GM12878 (cell line): ENCODE measurements at regions not wholly inside any gene's neighbourhood (a gene's known extent, or its start where the extent isn't known, plus 50 kb on each side); places are given as distances from the start of the nearest gene placed in this dataset.

Experiments used
- BHLHE40 ChIP-seq, 2 experiments: fragments of 450-650 bp in 1 of 2; IDR thresholded peaks; 2 replicates each; pipeline ENCODE4 v1.6.1; 2011 to 2017; ENCODE audit warnings: low read depth in 2 of 2, borderline replicate concordance in 1 of 2, improper control_type of control experiment in 1 of 2, low read length in 1 of 2, mild to moderate bottlenecking in 1 of 2
- CREB1 ChIP-seq: IDR thresholded peaks from 2 replicates; pipeline ENCODE4 v1.6.1; 2012; ENCODE audit warnings: low read depth, mild to moderate bottlenecking, inconsistent platforms
- POLR2A ChIP-seq: IDR thresholded peaks from 2 replicates; pipeline ENCODE4 v1.6.1; 2011; ENCODE audit warnings: low read depth, mild to moderate bottlenecking, low read length
- TF ChIP-seq, protein P1 (sequence below), 3 experiments: IDR thresholded peaks in 2 of 3; conservative IDR thresholded peaks in 1 of 3; 2 replicates each; pipeline ENCODE4 v1.5.1; 2011; ENCODE audit warnings: low read depth in 3 of 3, low read length in 3 of 3, mild to moderate bottlenecking in 3 of 3, control low read depth in 2 of 3, moderate library complexity in 2 of 3, inconsistent platforms in 1 of 3, mixed read lengths in 1 of 3; ENCODE audit not compliant: control insufficient read depth in 2 of 3, insufficient read depth in 1 of 3; ENCODE audit errors: extremely low read depth in 1 of 3

DNA sequence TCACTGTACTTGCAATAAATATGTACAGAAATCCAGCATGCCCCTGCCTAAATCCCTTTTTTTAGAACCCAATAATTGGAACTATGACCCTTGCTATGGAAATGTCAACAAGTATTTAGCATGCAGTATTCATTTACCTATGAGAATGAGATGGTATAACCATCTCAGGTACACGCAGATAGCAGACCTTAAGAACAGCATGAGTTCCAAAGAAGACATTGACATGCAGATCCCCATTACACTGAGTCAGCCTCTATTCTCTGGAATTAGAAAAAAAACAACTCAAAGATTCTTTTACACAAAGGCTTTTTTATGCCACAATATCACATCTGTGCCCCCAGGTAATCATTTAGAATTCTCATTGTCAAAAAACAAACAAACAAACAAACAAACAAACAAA, 325.6 kb upstream of the TLE4 start:
- TF ChIP-seq, protein P1, sequence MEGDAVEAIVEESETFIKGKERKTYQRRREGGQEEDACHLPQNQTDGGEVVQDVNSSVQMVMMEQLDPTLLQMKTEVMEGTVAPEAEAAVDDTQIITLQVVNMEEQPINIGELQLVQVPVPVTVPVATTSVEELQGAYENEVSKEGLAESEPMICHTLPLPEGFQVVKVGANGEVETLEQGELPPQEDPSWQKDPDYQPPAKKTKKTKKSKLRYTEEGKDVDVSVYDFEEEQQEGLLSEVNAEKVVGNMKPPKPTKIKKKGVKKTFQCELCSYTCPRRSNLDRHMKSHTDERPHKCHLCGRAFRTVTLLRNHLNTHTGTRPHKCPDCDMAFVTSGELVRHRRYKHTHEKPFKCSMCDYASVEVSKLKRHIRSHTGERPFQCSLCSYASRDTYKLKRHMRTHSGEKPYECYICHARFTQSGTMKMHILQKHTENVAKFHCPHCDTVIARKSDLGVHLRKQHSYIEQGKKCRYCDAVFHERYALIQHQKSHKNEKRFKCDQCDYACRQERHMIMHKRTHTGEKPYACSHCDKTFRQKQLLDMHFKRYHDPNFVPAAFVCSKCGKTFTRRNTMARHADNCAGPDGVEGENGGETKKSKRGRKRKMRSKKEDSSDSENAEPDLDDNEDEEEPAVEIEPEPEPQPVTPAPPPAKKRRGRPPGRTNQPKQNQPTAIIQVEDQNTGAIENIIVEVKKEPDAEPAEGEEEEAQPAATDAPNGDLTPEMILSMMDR (IDR thresholded peaks at IDR 0.05 in 2 of 3, conservative IDR thresholded peaks at IDR 0.05 in 1 of 3; ENCODE audit: control insufficient read depth in 2 of 3, extremely low read depth in 1 of 3, insufficient read depth in 1 of 3, low read depth in 3 of 3, low read length in 3 of 3) = no peak
- no peak for TF ChIP-seq BHLHE40 (IDR thresholded peaks at IDR 0.05; ENCODE audit: borderline replicate concordance in 1 of 2, low read depth in 2 of 2, low read length in 1 of 2)
- no peak for TF ChIP-seq POLR2A
- TF ChIP-seq CREB1 = no peak
